Panc1 (cell line): ENCODE measurements at regions not wholly inside any gene's neighbourhood (a gene's known extent, or its start where the extent isn't known, plus 50 kb on each side); places are given as distances from the start of the nearest gene placed in this dataset.

Source experiments
- ATAC-seq: fragments of 200-7000 bp; cut with Tn5 transposase; 2 replicates; pipeline ENCODE4 v1.9.1; 2020; ENCODE audit warnings: mild to moderate bottlenecking, moderate library complexity
- BruUV-seq: library from RNA; stranded (reverse); fragments of 400-500 nt; replicated peaks from 2 replicates; lab custom pipeline; 2021; lab: Mats Ljungman, UMichigan
- CTCF ChIA-PET: fragments of 300-600 bp; sonication (Branson Sonifier 250); formaldehyde crosslinking; loops from one replicate; lab custom pipeline; 2022; ENCODE audit warnings: antibody characterized with exemption; lab: Charles Lee
- POLR2A ChIA-PET: fragments of 300-600 bp; sonication (Branson Sonifier 250); formaldehyde crosslinking; loops from one replicate; lab custom pipeline; 2022; ENCODE audit warnings: antibody characterized with exemption; lab: Charles Lee
- DNase-seq: peaks from one replicate; pipeline ENCODE4 v3.0.0-alpha.2; 2010; ENCODE audit warnings: low read depth, low spot score
- H3K27ac ChIP-seq: 2 replicates; pipeline ENCODE4 v1.5.1; 2011; ENCODE audit warnings: mild to moderate bottlenecking, low read length, inconsistent platforms
- H3K27me3 ChIP-seq: fragments of 200-500 bp; sonication (Bioruptor generic); 2 replicates; pipeline ENCODE4 v1.6.0; 2014; ENCODE audit warnings: low read length, inconsistent platforms; ENCODE audit not compliant: control insufficient read depth, insufficient read depth
- H3K36me3 ChIP-seq: fragments of 200-500 bp; sonication (Bioruptor generic); 2 replicates; pipeline ENCODE4 v1.5.1; 2014; ENCODE audit warnings: inconsistent platforms, mild to moderate bottlenecking, low read length, moderate library complexity; ENCODE audit not compliant: control insufficient read depth, insufficient read depth
- H3K4me1 ChIP-seq: 2 replicates; pipeline ENCODE4 v1.5.1; 2011; ENCODE audit warnings: inconsistent platforms, mild to moderate bottlenecking, low read length, moderate library complexity; ENCODE audit not compliant: control insufficient read depth, insufficient read depth
- H3K4me3 ChIP-seq, 2 experiments: 2 replicates each; pipeline ENCODE4 v1.5.1; 2011 to 2012; ENCODE audit warnings: low read depth in 2 of 2, low read length in 2 of 2, mild to moderate bottlenecking in 2 of 2, inconsistent platforms in 1 of 2, moderate library complexity in 1 of 2
- H3K9me3 ChIP-seq: fragments of 200-500 bp; sonication (Bioruptor generic); 2 replicates; pipeline ENCODE4 v1.5.1; 2014; ENCODE audit warnings: low read depth, mild to moderate bottlenecking, inconsistent platforms, low read length, moderate library complexity; ENCODE audit not compliant: control insufficient read depth, insufficient read depth
- POLR2AphosphoS5 ChIP-seq: IDR thresholded peaks from 2 replicates; pipeline ENCODE4 v1.6.1; 2012; ENCODE audit warnings: mild to moderate bottlenecking, low read depth, low read length, moderate library complexity
- SIN3A ChIP-seq: IDR thresholded peaks from 2 replicates; pipeline ENCODE4 v1.6.1; 2012; ENCODE audit warnings: low read depth, mild to moderate bottlenecking, low read length, moderate library complexity, borderline replicate concordance; ENCODE audit not compliant: insufficient read depth
- TCF7L2 ChIP-seq: IDR thresholded peaks from 2 replicates; pipeline ENCODE4 v1.6.1; 2011; ENCODE audit warnings: mild to moderate bottlenecking, low read depth, low read length, inconsistent platforms
- in situ Hi-C: cut with HindIII; loops from 2 replicates; pipeline ENCODE4 v1.10.0; 2016; ENCODE audit warnings: low sequenced_read_pairs, low pct_unique_long_range_greater_than_20kb
- intact Hi-C: fragments of 100-400 bp; cut with micrococcal nuclease; formaldehyde crosslinking; loops from one replicate; pipeline ENCODE4 v1.10.0; 2022; ENCODE audit not compliant: unreplicated experiment
- TF ChIP-seq, protein P1 (sequence below), 2 experiments: IDR thresholded peaks; 2 replicates each; pipeline ENCODE4 v1.6.1; 2011 to 2012; ENCODE audit warnings: low read depth in 2 of 2, control low read depth in 1 of 2, low read length in 1 of 2, mild to moderate bottlenecking in 1 of 2, moderate library complexity in 1 of 2; ENCODE audit not compliant: insufficient read depth in 1 of 2
- TF ChIP-seq, protein P2 (sequence below): fragments of 450-650 bp; IDR thresholded peaks from 2 replicates; pipeline ENCODE4 v1.5.1; 2017; ENCODE audit warnings: mild to moderate bottlenecking

- no peak for ATAC-seq
- no peaks in the 10 kb centered on the region for H3K36me3 ChIP-seq
- no peak for DNase-seq
- H3K4me1 ChIP-seq = no peaks in the 10 kb centered on the region
- H3K27ac ChIP-seq = no peak overlapping the region
- intact Hi-C loops = no loop called here
- no peak overlapping the region for H3K4me3 ChIP-seq
- H3K27me3 ChIP-seq = no peaks in the 10 kb centered on the region
- peaks cover 8% of the 10 kb centered on the region; the same call in 1 of the 2 replicates for H3K9me3 ChIP-seq
- ChIA-PET POLR2A (no interaction called here), CTCF (no interaction called here)
- BruUV-seq = no TSS peak
- in situ Hi-C loops = no loop called here
- TF ChIP-seq TCF7L2 = no peak
- TF ChIP-seq, protein P1, sequence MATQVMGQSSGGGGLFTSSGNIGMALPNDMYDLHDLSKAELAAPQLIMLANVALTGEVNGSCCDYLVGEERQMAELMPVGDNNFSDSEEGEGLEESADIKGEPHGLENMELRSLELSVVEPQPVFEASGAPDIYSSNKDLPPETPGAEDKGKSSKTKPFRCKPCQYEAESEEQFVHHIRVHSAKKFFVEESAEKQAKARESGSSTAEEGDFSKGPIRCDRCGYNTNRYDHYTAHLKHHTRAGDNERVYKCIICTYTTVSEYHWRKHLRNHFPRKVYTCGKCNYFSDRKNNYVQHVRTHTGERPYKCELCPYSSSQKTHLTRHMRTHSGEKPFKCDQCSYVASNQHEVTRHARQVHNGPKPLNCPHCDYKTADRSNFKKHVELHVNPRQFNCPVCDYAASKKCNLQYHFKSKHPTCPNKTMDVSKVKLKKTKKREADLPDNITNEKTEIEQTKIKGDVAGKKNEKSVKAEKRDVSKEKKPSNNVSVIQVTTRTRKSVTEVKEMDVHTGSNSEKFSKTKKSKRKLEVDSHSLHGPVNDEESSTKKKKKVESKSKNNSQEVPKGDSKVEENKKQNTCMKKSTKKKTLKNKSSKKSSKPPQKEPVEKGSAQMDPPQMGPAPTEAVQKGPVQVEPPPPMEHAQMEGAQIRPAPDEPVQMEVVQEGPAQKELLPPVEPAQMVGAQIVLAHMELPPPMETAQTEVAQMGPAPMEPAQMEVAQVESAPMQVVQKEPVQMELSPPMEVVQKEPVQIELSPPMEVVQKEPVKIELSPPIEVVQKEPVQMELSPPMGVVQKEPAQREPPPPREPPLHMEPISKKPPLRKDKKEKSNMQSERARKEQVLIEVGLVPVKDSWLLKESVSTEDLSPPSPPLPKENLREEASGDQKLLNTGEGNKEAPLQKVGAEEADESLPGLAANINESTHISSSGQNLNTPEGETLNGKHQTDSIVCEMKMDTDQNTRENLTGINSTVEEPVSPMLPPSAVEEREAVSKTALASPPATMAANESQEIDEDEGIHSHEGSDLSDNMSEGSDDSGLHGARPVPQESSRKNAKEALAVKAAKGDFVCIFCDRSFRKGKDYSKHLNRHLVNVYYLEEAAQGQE (IDR thresholded peaks at IDR 0.05; ENCODE audit: insufficient read depth in 1 of 2, low read depth in 2 of 2, low read length in 1 of 2) = no peak
- TF ChIP-seq POLR2AphosphoS5 = no peak
- TF ChIP-seq, protein P2, sequence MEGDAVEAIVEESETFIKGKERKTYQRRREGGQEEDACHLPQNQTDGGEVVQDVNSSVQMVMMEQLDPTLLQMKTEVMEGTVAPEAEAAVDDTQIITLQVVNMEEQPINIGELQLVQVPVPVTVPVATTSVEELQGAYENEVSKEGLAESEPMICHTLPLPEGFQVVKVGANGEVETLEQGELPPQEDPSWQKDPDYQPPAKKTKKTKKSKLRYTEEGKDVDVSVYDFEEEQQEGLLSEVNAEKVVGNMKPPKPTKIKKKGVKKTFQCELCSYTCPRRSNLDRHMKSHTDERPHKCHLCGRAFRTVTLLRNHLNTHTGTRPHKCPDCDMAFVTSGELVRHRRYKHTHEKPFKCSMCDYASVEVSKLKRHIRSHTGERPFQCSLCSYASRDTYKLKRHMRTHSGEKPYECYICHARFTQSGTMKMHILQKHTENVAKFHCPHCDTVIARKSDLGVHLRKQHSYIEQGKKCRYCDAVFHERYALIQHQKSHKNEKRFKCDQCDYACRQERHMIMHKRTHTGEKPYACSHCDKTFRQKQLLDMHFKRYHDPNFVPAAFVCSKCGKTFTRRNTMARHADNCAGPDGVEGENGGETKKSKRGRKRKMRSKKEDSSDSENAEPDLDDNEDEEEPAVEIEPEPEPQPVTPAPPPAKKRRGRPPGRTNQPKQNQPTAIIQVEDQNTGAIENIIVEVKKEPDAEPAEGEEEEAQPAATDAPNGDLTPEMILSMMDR = no peak
- no peak for TF ChIP-seq SIN3A
Observed at GRCh38 chr10:30770816-30771215, 141.3 kb upstream of the LYZL2 start.

GRCh38 chr10:30770229-30770628, 140.7 kb upstream of the LYZL2 start:
- intact Hi-C loops = no loop called here
- Histone ChIP-seq H3K9me3 (peaks cover 8% of the 10 kb centered on the region; the same call in 1 of the 2 replicates), H3K4me3 (no peak overlapping the region), H3K27me3 (no peaks in the 10 kb centered on the region), H3K27ac (no peak overlapping the region), H3K4me1 (no peaks in the 10 kb centered on the region), H3K36me3 (no peaks in the 10 kb centered on the region)
- TF ChIP-seq SIN3A (no peak), POLR2AphosphoS5 (no peak), TCF7L2 (no peak)
- TF ChIP-seq, protein P1 (IDR thresholded peaks at IDR 0.05; ENCODE audit: insufficient read depth in 1 of 2, low read depth in 2 of 2, low read length in 1 of 2) = no peak
- TF ChIP-seq, protein P2 = no peak
- ChIA-PET POLR2A (no interaction called here), CTCF (no interaction called here)
- ATAC-seq (no peak), DNase-seq (no peak)
- BruUV-seq = no TSS peak
- in situ Hi-C loops = no loop called here
